Esophagus squamous epithelium (tissue), 5 donors: ENCODE measurements at regions not wholly inside any gene's neighbourhood (a gene's known extent, or its start where the extent isn't known, plus 50 kb on each side); places are given as distances from the start of the nearest gene placed in this dataset.

ENCODE experiments used
- DNase-seq: peaks from one replicate; lab custom pipeline; 2025; lab: John Stamatoyannopoulos, UW
- H3K27ac ChIP-seq, 4 donors: fragments of 200-600 bp; sonication (generic); one replicate each; pipeline ENCODE4 v1.5.1; 2016 to 2019; ENCODE audit warnings: mild to moderate bottlenecking in 1 of 4
- H3K27me3 ChIP-seq, 4 donors: fragments of 200-600 bp; sonication (generic); 1 replicate in 3 of 4; 2 replicates in 1 of 4; pipeline versions ENCODE4 v1.5.1 to v1.6.0; 2017 to 2021; ENCODE audit warnings: antibody characterized with exemption in 1 of 4
- H3K36me3 ChIP-seq, 3 donors: fragments of 200-600 bp; sonication (generic); one replicate each; pipeline ENCODE4 v1.5.1; 2016 to 2019
- H3K4me1 ChIP-seq, 3 donors: fragments of 200-600 bp; sonication (generic); one replicate each; pipeline ENCODE4 v1.5.1; 2017 to 2019
- H3K4me3 ChIP-seq, 4 donors: fragments of 200-600 bp; sonication (generic); 1 replicate in 3 of 4; 2 replicates in 1 of 4; pipeline ENCODE4 v1.5.1; 2016 to 2019; ENCODE audit warnings: mild to moderate bottlenecking in 2 of 4, moderate library complexity in 1 of 4
- H3K9me3 ChIP-seq, 3 donors: fragments of 200-600 bp; sonication (generic); one replicate each; pipeline ENCODE4 v1.5.1; 2016 to 2019
- POLR2A ChIP-seq, 4 donors: fragments of 450-650 bp; IDR thresholded peaks; one replicate each; pipeline ENCODE4 v1.6.1; 2017; ENCODE audit warnings: antibody characterized with exemption in 4 of 4, mild to moderate bottlenecking in 4 of 4, moderate library complexity in 3 of 4
- WGBS, 2 donors: methylation state at CpG; one replicate each; pipeline ENCODE4 v1.1.5; 2018; 5-methylcytosine and 5-hydroxymethylcytosine counted together
- intact Hi-C: fragments of 100-400 bp; cut with DNase I; formaldehyde crosslinking; loops from one replicate; pipeline ENCODE4 v1.15.0; 2022
- TF ChIP-seq, protein P1 (sequence below), 6 experiments: fragments of 450-650 bp in 4 of 6; fragments of 200-600 bp in 2 of 6; sonication (generic) in 2 of 6; IDR thresholded peaks; one replicate each; pipeline ENCODE4 v1.5.1; 2016 to 2019; ENCODE audit warnings: antibody characterized with exemption in 6 of 6, mild to moderate bottlenecking in 4 of 6, moderate library complexity in 4 of 6
- donor health status: DM: yes; HTN: yes; CAD: no.

DNA sequence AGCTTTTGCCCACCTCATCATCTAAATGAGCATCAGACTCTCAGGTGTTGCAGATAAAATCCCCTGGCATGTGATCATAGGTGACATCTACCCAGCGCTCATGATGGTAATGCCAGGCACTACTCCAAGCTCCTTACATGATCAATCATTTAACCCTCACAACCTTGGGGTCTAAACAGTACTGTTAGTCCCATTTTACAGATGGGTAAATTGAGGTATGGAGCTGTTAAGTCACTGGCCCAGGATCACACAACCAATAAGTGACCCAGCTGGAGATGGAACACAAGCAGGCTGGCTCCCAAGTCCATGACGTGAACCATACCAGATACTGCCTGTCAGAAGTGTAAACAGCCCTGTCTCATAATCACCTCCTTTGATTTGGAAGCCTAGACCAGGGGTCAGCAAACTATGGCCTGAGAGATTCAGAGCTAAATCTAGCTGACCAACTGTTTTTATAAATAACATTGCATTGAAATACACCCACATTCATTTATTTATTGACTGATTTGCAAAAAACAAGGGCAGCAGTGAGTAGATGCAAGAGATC lies 79.2 kb downstream of the UNC5CL start:
- Histone ChIP-seq H3K9me3 (no peaks in the 10 kb centered on the region), H3K4me1 (peaks cover 0 to 8% (median 0%) of the 10 kb centered on the region in 3 donors), H3K36me3 (no peaks in the 10 kb centered on the region), H3K27me3 (no peaks in the 10 kb centered on the region), H3K4me3 (no peak overlapping the region), H3K27ac (no peak overlapping the region)
- TF ChIP-seq, protein P1, sequence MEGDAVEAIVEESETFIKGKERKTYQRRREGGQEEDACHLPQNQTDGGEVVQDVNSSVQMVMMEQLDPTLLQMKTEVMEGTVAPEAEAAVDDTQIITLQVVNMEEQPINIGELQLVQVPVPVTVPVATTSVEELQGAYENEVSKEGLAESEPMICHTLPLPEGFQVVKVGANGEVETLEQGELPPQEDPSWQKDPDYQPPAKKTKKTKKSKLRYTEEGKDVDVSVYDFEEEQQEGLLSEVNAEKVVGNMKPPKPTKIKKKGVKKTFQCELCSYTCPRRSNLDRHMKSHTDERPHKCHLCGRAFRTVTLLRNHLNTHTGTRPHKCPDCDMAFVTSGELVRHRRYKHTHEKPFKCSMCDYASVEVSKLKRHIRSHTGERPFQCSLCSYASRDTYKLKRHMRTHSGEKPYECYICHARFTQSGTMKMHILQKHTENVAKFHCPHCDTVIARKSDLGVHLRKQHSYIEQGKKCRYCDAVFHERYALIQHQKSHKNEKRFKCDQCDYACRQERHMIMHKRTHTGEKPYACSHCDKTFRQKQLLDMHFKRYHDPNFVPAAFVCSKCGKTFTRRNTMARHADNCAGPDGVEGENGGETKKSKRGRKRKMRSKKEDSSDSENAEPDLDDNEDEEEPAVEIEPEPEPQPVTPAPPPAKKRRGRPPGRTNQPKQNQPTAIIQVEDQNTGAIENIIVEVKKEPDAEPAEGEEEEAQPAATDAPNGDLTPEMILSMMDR (IDR thresholded peaks at IDR 0.05): no peak
- TF ChIP-seq POLR2A (IDR thresholded peaks at IDR 0.05): no peak
- intact Hi-C loops: no loop called here
- no peak for DNase-seq
- WGBS, 2 donors: 89 to 100% methylated on average over 2 of the region's 2 CpGs

DNA sequence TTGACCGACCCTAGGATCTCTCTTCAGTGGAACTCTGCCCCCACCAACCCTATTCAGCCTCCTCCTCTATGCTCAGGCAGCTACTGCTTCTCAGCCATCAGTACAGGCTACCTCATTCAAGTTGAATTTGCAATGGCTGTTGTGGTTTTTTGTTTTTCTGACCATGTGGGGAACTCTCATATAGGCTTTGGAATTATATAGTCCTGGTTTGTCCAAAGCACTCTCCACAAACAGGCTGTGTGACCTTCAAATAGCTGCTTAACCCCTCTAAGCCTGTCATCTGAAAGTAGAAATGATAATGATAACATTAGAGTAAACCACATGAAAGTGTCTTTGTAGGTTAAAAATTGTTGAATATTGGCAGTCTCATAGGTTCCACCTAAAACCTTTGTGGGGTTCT lies 80.3 kb downstream of the UNC5CL start:
- no peak for DNase-seq
- 80 to 83% methylated on average over 1 of the region's 1 CpG for WGBS, 2 donors
- Histone ChIP-seq H3K27me3 (no peaks in the 10 kb centered on the region), H3K4me1 (peaks cover 0 to 8% (median 0%) of the 10 kb centered on the region in 3 donors), H3K36me3 (no peaks in the 10 kb centered on the region), H3K27ac (no peak overlapping the region), H3K9me3 (no peaks in the 10 kb centered on the region), H3K4me3 (no peak overlapping the region)
- TF ChIP-seq POLR2A (IDR thresholded peaks at IDR 0.05): no peak
- intact Hi-C loops: no loop called here

DNA sequence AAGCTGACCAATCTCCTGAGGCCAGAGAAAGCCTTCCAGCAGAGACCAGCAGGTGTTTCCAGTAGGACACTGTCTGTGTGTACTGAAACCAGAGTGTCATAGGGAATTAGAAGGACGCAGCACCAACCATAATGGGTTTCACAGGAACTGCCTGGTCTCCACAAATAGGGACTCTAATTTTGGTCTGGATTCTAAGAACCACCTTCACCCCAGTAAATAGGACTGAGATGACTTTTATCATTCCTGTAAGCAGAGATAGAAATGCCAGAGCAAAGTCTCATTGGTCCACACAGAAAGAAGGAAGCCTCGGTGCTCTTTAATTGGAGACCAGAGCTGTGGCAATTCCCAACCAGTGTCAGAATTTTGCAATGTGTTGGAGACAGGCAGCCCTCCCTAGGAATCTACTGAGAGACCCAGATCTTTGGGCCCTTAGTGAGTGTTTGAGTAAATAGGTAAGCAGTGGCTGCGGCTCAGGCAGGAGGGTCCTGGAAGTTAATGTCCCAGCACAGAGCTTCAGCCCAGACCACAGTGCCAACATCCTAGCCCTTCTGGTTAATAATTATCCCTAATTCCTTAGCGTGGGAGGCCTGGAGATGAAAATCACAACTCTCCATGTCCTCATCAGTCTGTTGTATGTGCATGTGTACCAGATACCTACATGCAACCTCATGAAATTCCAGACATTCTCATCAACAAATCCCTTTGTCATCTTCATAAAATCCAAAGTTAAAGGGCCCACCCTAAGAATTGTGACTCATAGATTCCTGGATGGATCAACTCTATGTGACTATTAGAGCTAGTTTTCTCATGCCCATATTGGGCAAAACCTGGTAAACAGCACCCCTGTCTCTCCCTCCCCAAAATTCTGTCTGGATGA lies 81.2 kb downstream of the UNC5CL start:
- no peak for TF ChIP-seq POLR2A (IDR thresholded peaks at IDR 0.05)
- TF ChIP-seq, protein P1 (IDR thresholded peaks at IDR 0.05): no peak
- 73 to 96% methylated on average over 2 to 4 of the region's 4 CpGs for WGBS, 2 donors
- no peaks in the 10 kb centered on the region for H3K36me3 ChIP-seq
- intact Hi-C loops: no loop called here
- H3K4me3 ChIP-seq: no peak overlapping the region
- peaks cover 0 to 8% (median 0%) of the 10 kb centered on the region in 3 donors for H3K4me1 ChIP-seq
- no peaks in the 10 kb centered on the region for H3K9me3 ChIP-seq
- H3K27me3 ChIP-seq: no peaks in the 10 kb centered on the region
- no peak overlapping the region for H3K27ac ChIP-seq
- no peak for DNase-seq

- Histone ChIP-seq H3K27ac (no peak overlapping the region), H3K36me3 (no peaks in the 10 kb centered on the region), H3K27me3 (peaks cover 0 to 6% (median 0%) of the 10 kb centered on the region in 4 donors), H3K4me1 (peaks cover 0 to under 1% (median 0%) of the 10 kb centered on the region in 3 donors), H3K9me3 (no peaks in the 10 kb centered on the region), H3K4me3 (no peak overlapping the region)
- intact Hi-C loops: no loop called here
- DNase-seq: no peak
- 60 to 86% methylated on average over 1 to 2 of the region's 2 CpGs for WGBS, 2 donors
- TF ChIP-seq, protein P1 (IDR thresholded peaks at IDR 0.05): no peak
- no peak for TF ChIP-seq POLR2A (IDR thresholded peaks at IDR 0.05)
These were observed 82.1 kb downstream of the UNC5CL start for GRCh38 chr6:40956936-40957335.

DNA sequence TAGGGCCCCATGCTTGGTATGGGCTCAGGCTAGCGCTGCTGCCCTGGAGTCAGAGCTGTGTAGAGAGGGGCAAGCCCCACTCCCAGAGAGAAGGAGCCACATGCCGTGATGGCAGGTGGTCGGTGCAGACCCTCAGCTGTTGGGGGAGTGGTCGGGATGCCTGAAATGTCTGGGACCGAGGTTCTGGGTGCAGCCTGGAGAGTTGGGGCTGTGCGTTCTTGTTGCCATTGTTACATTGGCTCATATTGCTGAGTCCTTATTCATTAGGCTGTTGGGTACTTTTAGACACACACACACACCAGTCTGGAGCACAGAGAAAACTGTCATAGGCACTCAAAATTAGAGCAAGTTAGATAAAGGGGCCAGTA lies 83.9 kb downstream of the UNC5CL start:
- TF ChIP-seq POLR2A (IDR thresholded peaks at IDR 0.05): no peak
- TF ChIP-seq, protein P1 (IDR thresholded peaks at IDR 0.05): no peak
- DNase-seq: no peak
- Histone ChIP-seq H3K36me3 (no peaks in the 10 kb centered on the region), H3K27me3 (peaks cover 0 to 9% (median 0%) of the 10 kb centered on the region in 4 donors), H3K9me3 (no peaks in the 10 kb centered on the region), H3K4me3 (no peak overlapping the region), H3K27ac (no peak overlapping the region), H3K4me1 (no peaks in the 10 kb centered on the region)
- 89% methylated on average over 6 of the region's 6 CpGs; no CpG with 5 or more reads in 1 of the 2 donors for WGBS, 2 donors
- intact Hi-C loops: no loop called here
